IPS-20b (cell line): ENCODE measurements at regions not wholly inside any gene's neighbourhood (a gene's known extent, or its start where the extent isn't known, plus 50 kb on each side); places are given as distances from the start of the nearest gene placed in this dataset.

Experiments
- H3K27ac ChIP-seq: one replicate; pipeline ENCODE4 v1.5.1; 2013; ENCODE audit warnings: low read length
- H3K27me3 ChIP-seq: 2 replicates; pipeline ENCODE4 v1.6.1; 2013; ENCODE audit warnings: mild to moderate bottlenecking, low read length, inconsistent platforms; ENCODE audit not compliant: insufficient read depth
- H3K36me3 ChIP-seq: 2 replicates; pipeline ENCODE4 v1.6.1; 2013; ENCODE audit warnings: low read depth, mild to moderate bottlenecking, inconsistent platforms, low read length, moderate library complexity; ENCODE audit not compliant: insufficient read depth
- H3K4me1 ChIP-seq: 2 replicates; pipeline ENCODE4 v1.6.1; 2013; ENCODE audit warnings: mild to moderate bottlenecking, control low read depth, inconsistent platforms, low read length, moderate library complexity; ENCODE audit not compliant: insufficient read depth
- H3K4me3 ChIP-seq: 2 replicates; pipeline ENCODE4 v1.5.1; 2013; ENCODE audit warnings: mild to moderate bottlenecking, low read length, inconsistent platforms
- H3K9ac ChIP-seq: 2 replicates; pipeline ENCODE4 v1.6.1; 2013; ENCODE audit warnings: low read depth, mild to moderate bottlenecking, inconsistent platforms, low read length, moderate library complexity
- H3K9me3 ChIP-seq: 2 replicates; pipeline ENCODE4 v1.6.1; 2013; ENCODE audit warnings: mild to moderate bottlenecking, low read depth, low read length, inconsistent platforms; ENCODE audit not compliant: insufficient read depth

GRCh38 chr9:78606001-78606379, 309.1 kb downstream of the PSAT1 start:
- H3K36me3 ChIP-seq: no peaks in the 10 kb centered on the region
- no peak overlapping the region for H3K9ac ChIP-seq
- no peak overlapping the region for H3K27ac ChIP-seq
- H3K9me3 ChIP-seq: no peaks in the 10 kb centered on the region
- H3K4me3 ChIP-seq: no peak overlapping the region
- peaks cover 2% of the 10 kb centered on the region; the same call in 1 of the 2 replicates for H3K4me1 ChIP-seq
- no peaks in the 10 kb centered on the region for H3K27me3 ChIP-seq

GRCh38 chr9:78607853-78608252, 310.9 kb downstream of the PSAT1 start:
- H3K4me3 ChIP-seq: no peak overlapping the region
- H3K9me3 ChIP-seq: no peaks in the 10 kb centered on the region
- no peak overlapping the region for H3K27ac ChIP-seq
- peaks cover 2% of the 10 kb centered on the region; the same call in 1 of the 2 replicates for H3K4me1 ChIP-seq
- H3K9ac ChIP-seq: no peak overlapping the region
- no peaks in the 10 kb centered on the region for H3K27me3 ChIP-seq
- H3K36me3 ChIP-seq: no peaks in the 10 kb centered on the region

- H3K9ac ChIP-seq: no peak overlapping the region
- H3K27me3 ChIP-seq: no peaks in the 10 kb centered on the region
- no peak overlapping the region for H3K27ac ChIP-seq
- no peaks in the 10 kb centered on the region for H3K36me3 ChIP-seq
- peaks cover 2% of the 10 kb centered on the region; the same call in 1 of the 2 replicates for H3K4me1 ChIP-seq
- no peaks in the 10 kb centered on the region for H3K9me3 ChIP-seq
- H3K4me3 ChIP-seq: no peak overlapping the region
Measured at GRCh38 chr9:78609450-78609849, 312.5 kb downstream of the PSAT1 start.

DNA sequence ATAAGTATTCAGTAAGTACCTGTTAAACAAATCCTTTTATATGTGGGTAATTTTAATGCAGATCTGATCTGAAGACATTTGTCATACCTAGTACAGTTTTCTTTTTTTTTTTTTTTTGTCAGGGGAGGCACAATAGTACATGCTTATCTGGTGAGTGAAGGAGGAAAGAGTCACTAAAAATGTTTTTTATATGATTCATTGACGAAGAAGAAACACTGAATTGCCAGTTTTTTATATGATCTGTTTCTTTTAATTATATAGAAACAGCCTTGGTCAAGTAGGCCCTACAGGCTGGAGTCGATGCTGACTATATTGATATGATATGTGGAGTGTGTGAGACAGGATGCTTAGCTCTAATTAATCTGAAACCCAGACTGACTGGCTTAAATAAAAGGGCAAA, 315.2 kb downstream of the PSAT1 start:
- Histone ChIP-seq H3K36me3 (no peaks in the 10 kb centered on the region), H3K27me3 (no peaks in the 10 kb centered on the region), H3K4me1 (no peaks in the 10 kb centered on the region), H3K9me3 (no peaks in the 10 kb centered on the region), H3K9ac (no peak overlapping the region), H3K4me3 (no peak overlapping the region), H3K27ac (no peak overlapping the region)

- Histone ChIP-seq H3K9me3 (no peaks in the 10 kb centered on the region), H3K27ac (no peak overlapping the region), H3K9ac (no peak overlapping the region), H3K4me3 (no peak overlapping the region), H3K27me3 (no peaks in the 10 kb centered on the region), H3K4me1 (no peaks in the 10 kb centered on the region), H3K36me3 (no peaks in the 10 kb centered on the region)
Measured at GRCh38 chr9:78613006-78613405, 316.1 kb downstream of the PSAT1 start.

DNA sequence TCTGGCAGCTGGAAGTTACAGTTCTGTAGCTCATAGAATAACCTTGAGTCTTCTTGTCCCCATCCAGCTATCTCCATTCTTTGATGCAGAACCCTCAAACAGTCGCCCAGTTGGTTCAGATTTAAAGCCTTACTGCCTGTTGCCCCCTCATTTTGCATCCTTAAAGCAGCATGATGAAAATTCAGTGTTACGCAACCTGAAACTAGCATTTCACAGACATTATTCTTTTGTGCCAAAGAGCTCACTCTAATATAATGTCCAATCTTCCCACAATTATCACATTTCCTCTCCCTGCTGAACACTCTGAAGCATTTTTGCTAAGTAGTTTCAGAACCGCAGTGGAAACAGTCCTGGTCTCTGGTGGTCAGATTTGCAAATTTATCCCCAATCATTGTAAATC, 318.0 kb downstream of the PSAT1 start:
- no peaks in the 10 kb centered on the region for H3K4me1 ChIP-seq
- H3K9me3 ChIP-seq: no peaks in the 10 kb centered on the region
- H3K27ac ChIP-seq: no peak overlapping the region
- no peak overlapping the region for H3K9ac ChIP-seq
- H3K4me3 ChIP-seq: no peak overlapping the region
- H3K27me3 ChIP-seq: no peaks in the 10 kb centered on the region
- no peaks in the 10 kb centered on the region for H3K36me3 ChIP-seq

DNA sequence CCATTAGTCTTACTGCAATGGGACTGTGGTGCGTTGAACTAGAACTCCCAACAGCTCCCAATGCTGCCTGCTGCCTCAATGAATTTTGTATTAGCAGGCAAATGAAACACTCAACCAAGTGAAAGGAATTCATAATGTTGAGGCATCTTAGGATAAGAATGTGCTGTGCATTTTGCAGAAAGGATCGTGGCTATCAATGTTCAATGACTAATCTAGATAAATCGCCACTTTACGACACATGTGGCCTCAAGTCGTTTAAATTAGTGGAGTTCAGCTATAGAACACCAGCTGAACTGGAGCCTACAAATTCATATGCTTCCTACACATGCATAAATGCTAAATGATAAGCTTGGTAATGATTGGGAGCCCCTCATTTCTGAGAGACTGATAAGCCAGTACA, 318.4 kb downstream of the PSAT1 start:
- no peaks in the 10 kb centered on the region for H3K4me1 ChIP-seq
- no peaks in the 10 kb centered on the region for H3K27me3 ChIP-seq
- H3K9ac ChIP-seq: no peak overlapping the region
- no peaks in the 10 kb centered on the region for H3K9me3 ChIP-seq
- H3K36me3 ChIP-seq: no peaks in the 10 kb centered on the region
- no peak overlapping the region for H3K4me3 ChIP-seq
- H3K27ac ChIP-seq: no peak overlapping the region

DNA sequence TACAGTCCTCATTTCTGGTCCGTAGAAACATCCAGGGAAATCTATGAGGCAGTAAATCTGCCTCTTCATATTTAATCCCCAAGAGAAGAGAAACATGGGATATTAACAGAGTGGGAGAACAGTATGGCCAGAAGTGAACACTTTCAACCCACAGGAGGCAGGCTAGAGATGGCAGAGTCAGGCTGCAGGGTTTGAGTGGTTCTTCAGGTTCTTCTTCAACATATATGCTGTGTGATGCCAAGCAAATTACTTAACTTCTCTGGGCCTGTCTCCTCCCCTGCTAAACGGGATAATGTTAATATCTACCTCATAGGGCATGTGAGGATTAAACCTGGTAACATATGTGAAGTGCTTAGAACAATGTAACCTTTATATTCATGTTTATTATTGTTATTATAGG, 321.8 kb downstream of the PSAT1 start:
- no peaks in the 10 kb centered on the region for H3K9me3 ChIP-seq
- H3K27me3 ChIP-seq: no peaks in the 10 kb centered on the region
- no peaks in the 10 kb centered on the region for H3K4me1 ChIP-seq
- no peak overlapping the region for H3K4me3 ChIP-seq
- no peak overlapping the region for H3K27ac ChIP-seq
- H3K36me3 ChIP-seq: no peaks in the 10 kb centered on the region
- H3K9ac ChIP-seq: no peak overlapping the region

GRCh38 chr9:78620303-78620702, 323.4 kb downstream of the PSAT1 start:
- Histone ChIP-seq H3K27ac (no peak overlapping the region), H3K9me3 (no peaks in the 10 kb centered on the region), H3K36me3 (no peaks in the 10 kb centered on the region), H3K9ac (no peak overlapping the region), H3K4me1 (no peaks in the 10 kb centered on the region), H3K27me3 (no peaks in the 10 kb centered on the region), H3K4me3 (no peak overlapping the region)

GRCh38 chr9:78620764-78621163, 323.8 kb downstream of the PSAT1 start:
- H3K9ac ChIP-seq: no peak overlapping the region
- no peaks in the 10 kb centered on the region for H3K4me1 ChIP-seq
- no peaks in the 10 kb centered on the region for H3K9me3 ChIP-seq
- H3K27ac ChIP-seq: no peak overlapping the region
- no peaks in the 10 kb centered on the region for H3K27me3 ChIP-seq
- H3K36me3 ChIP-seq: no peaks in the 10 kb centered on the region
- H3K4me3 ChIP-seq: no peak overlapping the region

DNA sequence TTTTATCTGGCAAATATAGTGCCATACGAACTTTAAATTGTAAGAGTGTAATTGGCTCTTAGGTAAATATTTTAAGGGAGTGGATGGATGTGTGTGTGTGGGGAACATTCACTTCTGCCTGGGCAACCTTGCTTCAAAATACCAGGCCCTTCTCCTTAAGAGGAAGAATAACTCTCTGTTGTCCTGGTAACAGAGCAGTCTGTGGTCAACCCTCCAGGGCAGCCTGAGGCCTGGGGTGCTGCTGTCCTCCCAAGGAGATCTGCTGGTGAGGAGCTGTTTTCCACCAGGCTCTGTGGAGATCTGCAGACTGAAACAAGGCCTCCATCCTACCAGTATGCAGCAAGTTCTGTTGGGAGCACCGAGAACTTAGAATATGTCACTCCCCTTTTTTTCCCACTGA, 325.2 kb downstream of the PSAT1 start:
- no peaks in the 10 kb centered on the region for H3K9me3 ChIP-seq
- no peak overlapping the region for H3K4me3 ChIP-seq
- no peak overlapping the region for H3K9ac ChIP-seq
- no peaks in the 10 kb centered on the region for H3K27me3 ChIP-seq
- H3K4me1 ChIP-seq: no peaks in the 10 kb centered on the region
- H3K36me3 ChIP-seq: no peaks in the 10 kb centered on the region
- no peak overlapping the region for H3K27ac ChIP-seq

- no peak overlapping the region for H3K27ac ChIP-seq
- no peak overlapping the region for H3K9ac ChIP-seq
- H3K4me1 ChIP-seq: no peaks in the 10 kb centered on the region
- no peak overlapping the region for H3K4me3 ChIP-seq
- no peaks in the 10 kb centered on the region for H3K36me3 ChIP-seq
- no peaks in the 10 kb centered on the region for H3K9me3 ChIP-seq
- H3K27me3 ChIP-seq: no peaks in the 10 kb centered on the region
Measured at GRCh38 chr9:78626971-78627370, 330.0 kb downstream of the PSAT1 start.

- Histone ChIP-seq H3K4me1 (no peaks in the 10 kb centered on the region), H3K27ac (no peak overlapping the region), H3K4me3 (no peak overlapping the region), H3K36me3 (no peaks in the 10 kb centered on the region), H3K9me3 (no peaks in the 10 kb centered on the region), H3K27me3 (no peaks in the 10 kb centered on the region), H3K9ac (no peak overlapping the region)
Measured at GRCh38 chr9:78630966-78631365, 334.0 kb downstream of the PSAT1 start.
